Progenitor cell of endocrine pancreas (in vitro differentiated cells): ENCODE measurements at regions not wholly inside any gene's neighbourhood (a gene's known extent, or its start where the extent isn't known, plus 50 kb on each side); places are given as distances from the start of the nearest gene placed in this dataset.

Experiments used
- DNase-seq: peaks from one replicate; pipeline ENCODE4 v3.0.0; 2021; ENCODE audit warnings: low spot score; ENCODE audit not compliant: unreplicated experiment
- H3K27ac Mint-ChIP-seq: 2 replicates; pipeline ENCODE4 v1.8.0; 2021; ENCODE audit warnings: mild to moderate bottlenecking, moderate library complexity, mixed read lengths
- H3K27me3 Mint-ChIP-seq: 2 replicates; pipeline ENCODE4 v1.8.0; 2021; ENCODE audit warnings: mixed read lengths
- H3K36me3 Mint-ChIP-seq: 2 replicates; pipeline ENCODE4 v1.8.0; 2022; ENCODE audit warnings: mixed read lengths; ENCODE audit not compliant: insufficient read depth
- H3K4me1 Mint-ChIP-seq: 2 replicates; pipeline ENCODE4 v1.8.0; 2021; ENCODE audit warnings: low read depth, mixed read lengths
- H3K4me3 Mint-ChIP-seq: 2 replicates; pipeline ENCODE4 v1.8.0; 2021; ENCODE audit warnings: low read depth, mild to moderate bottlenecking, moderate library complexity, mixed read lengths
- H3K9me3 Mint-ChIP-seq: 2 replicates; pipeline ENCODE4 v1.8.0; 2021; ENCODE audit warnings: low read depth, mixed read lengths
- CTCF ChIP-seq: fragments of 200-600 bp; sonication (generic); IDR thresholded peaks from one replicate; pipeline ENCODE4 v1.5.0; 2021; ENCODE audit warnings: antibody characterized with exemption, mild to moderate bottlenecking; ENCODE audit not compliant: unreplicated experiment

- H3K4me3 Mint-ChIP-seq = no peak overlapping the region
Measured at GRCh38 chr12:124384299-124384894, 89.5 kb downstream of the RFLNA start.

GRCh38 chr12:124383028-124383427 is 88.1 kb downstream of the RFLNA start:
- TF ChIP-seq CTCF = no peak
- no peak overlapping the region for H3K27ac Mint-ChIP-seq
- no peaks in the 10 kb centered on the region for H3K9me3 Mint-ChIP-seq
- H3K36me3 Mint-ChIP-seq = peaks cover 8% of the 10 kb centered on the region
- H3K4me3 Mint-ChIP-seq = no peak overlapping the region
- H3K4me1 Mint-ChIP-seq = no peaks in the 10 kb centered on the region
- no peaks in the 10 kb centered on the region for H3K27me3 Mint-ChIP-seq
- no peak for DNase-seq

More at GRCh38 chr12:124384299-124384894, 89.5 kb downstream of the RFLNA start:
- TF ChIP-seq CTCF = no peak
- peaks cover 3% of the 10 kb centered on the region for H3K4me1 Mint-ChIP-seq
- H3K27ac Mint-ChIP-seq = no peak overlapping the region
- DNase-seq = no peak
- H3K36me3 Mint-ChIP-seq = peaks cover 7% of the 10 kb centered on the region
- H3K27me3 Mint-ChIP-seq = no peaks in the 10 kb centered on the region
- H3K9me3 Mint-ChIP-seq = no peaks in the 10 kb centered on the region

- peaks cover 10% of the 10 kb centered on the region for H3K36me3 Mint-ChIP-seq
- no peaks in the 10 kb centered on the region for H3K27me3 Mint-ChIP-seq
- H3K9me3 Mint-ChIP-seq = no peaks in the 10 kb centered on the region
- no peak overlapping the region for H3K4me3 Mint-ChIP-seq
- no peak for DNase-seq
- H3K27ac Mint-ChIP-seq = peak overlapping the region; percentile 87
- no peak for TF ChIP-seq CTCF
- no peaks in the 10 kb centered on the region for H3K4me1 Mint-ChIP-seq
Measured at GRCh38 chr12:124381456-124382296, 86.8 kb downstream of the RFLNA start.

GRCh38 chr12:124380796-124381455 is 86.0 kb downstream of the RFLNA start:
- DNase-seq = no peak
- H3K9me3 Mint-ChIP-seq = no peaks in the 10 kb centered on the region
- H3K27me3 Mint-ChIP-seq = no peaks in the 10 kb centered on the region
- H3K27ac Mint-ChIP-seq = peak overlapping the region; percentile 87
- H3K4me1 Mint-ChIP-seq = no peaks in the 10 kb centered on the region
- no peak overlapping the region for H3K4me3 Mint-ChIP-seq
- H3K36me3 Mint-ChIP-seq = peaks cover 10% of the 10 kb centered on the region
- no peak for TF ChIP-seq CTCF

- Mint-ChIP-seq H3K36me3 (peaks cover 10% of the 10 kb centered on the region), H3K4me1 (no peaks in the 10 kb centered on the region), H3K4me3 (no peak overlapping the region), H3K9me3 (no peaks in the 10 kb centered on the region), H3K27me3 (no peaks in the 10 kb centered on the region), H3K27ac (no peak overlapping the region)
- no peak for TF ChIP-seq CTCF
- DNase-seq = no peak
Measured at GRCh38 chr12:124379938-124380754, 85.3 kb downstream of the RFLNA start.
